SK-MEL-5 (cell line): ENCODE measurements at regions not wholly inside any gene's neighbourhood (a gene's known extent, or its start where the extent isn't known, plus 50 kb on each side); places are given as distances from the start of the nearest gene placed in this dataset.

Source experiments
- DNase-seq: peaks from one replicate; pipeline ENCODE4 v3.0.0-alpha.2; 2016; ENCODE audit warnings: low read depth, low spot score
- in situ Hi-C: cut with HindIII; loops from 2 replicates; pipeline ENCODE4 v1.10.0; 2016; ENCODE audit warnings: low sequenced_read_pairs, high pct_unique_total_duplicates, low pct_unique_long_range_greater_than_20kb

GRCh38 chr11:134562941-134563471 is 151.0 kb upstream of the B3GAT1 start:
- in situ Hi-C loops: no loop called here
- DNase-seq: no peak

- in situ Hi-C loops: no loop called here
- no peak for DNase-seq
Measured at GRCh38 chr11:134562196-134562595, 150.2 kb upstream of the B3GAT1 start.

GRCh38 chr11:134561331-134561720 is 149.3 kb upstream of the B3GAT1 start:
- DNase-seq: no peak
- in situ Hi-C loops: no loop called here

GRCh38 chr11:134560566-134561330 is 148.7 kb upstream of the B3GAT1 start:
- in situ Hi-C loops: no loop called here
- DNase-seq: no peak

- no peak for DNase-seq
- in situ Hi-C loops: no loop called here
Measured at GRCh38 chr11:134560066-134560465, 148.0 kb upstream of the B3GAT1 start.

GRCh38 chr11:134559602-134559962 is 147.5 kb upstream of the B3GAT1 start:
- in situ Hi-C loops: no loop called here
- DNase-seq: no peak

- DNase-seq: no peak
- in situ Hi-C loops: no loop called here
Measured at GRCh38 chr11:134558916-134559601, 147.0 kb upstream of the B3GAT1 start.

- no peak for DNase-seq
- in situ Hi-C loops: no loop called here
Measured at GRCh38 chr11:134558258-134558835, 146.3 kb upstream of the B3GAT1 start.

- in situ Hi-C loops: no loop called here
- DNase-seq: no peak
Measured at GRCh38 chr11:134557571-134558257, 145.7 kb upstream of the B3GAT1 start.

- in situ Hi-C loops: no loop called here
Measured at GRCh38 chr11:134556186-134556585, 144.1 kb upstream of the B3GAT1 start.

GRCh38 chr11:134555510-134555909 is 143.5 kb upstream of the B3GAT1 start:
- in situ Hi-C loops: no loop called here
- DNase-seq: no peak

More at GRCh38 chr11:134556186-134556585, 144.1 kb upstream of the B3GAT1 start:
- DNase-seq: no peak

GRCh38 chr11:134554861-134555260 is 142.8 kb upstream of the B3GAT1 start:
- no peak for DNase-seq
- in situ Hi-C loops: no loop called here

- no peak for DNase-seq
- in situ Hi-C loops: no loop called here
Measured at GRCh38 chr11:134554106-134554505, 142.1 kb upstream of the B3GAT1 start.

- in situ Hi-C loops: no loop called here
- no peak for DNase-seq
Measured at GRCh38 chr11:134552749-134553148, 140.7 kb upstream of the B3GAT1 start.

- in situ Hi-C loops: no loop called here
- no peak for DNase-seq
Measured at GRCh38 chr11:134545521-134545920, 133.5 kb upstream of the B3GAT1 start.

GRCh38 chr11:134544095-134544815 is 132.2 kb upstream of the B3GAT1 start:
- no peak for DNase-seq
- in situ Hi-C loops: no loop called here

GRCh38 chr11:134543645-134544044 is 131.6 kb upstream of the B3GAT1 start:
- no peak for DNase-seq
- in situ Hi-C loops: no loop called here

- in situ Hi-C loops: no loop called here
- no peak for DNase-seq
Measured at GRCh38 chr11:134543241-134543640, 131.2 kb upstream of the B3GAT1 start.
